HCT116 (cell line): ENCODE measurements at regions not wholly inside any gene's neighbourhood (a gene's known extent, or its start where the extent isn't known, plus 50 kb on each side); places are given as distances from the start of the nearest gene placed in this dataset.

Experiments used
- EZH2 ChIP-seq: fragments of 200-600 bp; sonication (generic); IDR thresholded peaks from 2 replicates; pipeline ENCODE4 v1.6.1; 2017; ENCODE audit warnings: antibody characterized with exemption, mixed run types
- POLR2AphosphoS5 ChIP-seq: IDR thresholded peaks from 2 replicates; pipeline ENCODE4 v1.6.1; 2011; ENCODE audit warnings: mild to moderate bottlenecking, low read depth, low read length, moderate library complexity
- TF ChIP-seq, protein P1 (sequence below), 3 experiments: fragments of 200-600 bp in 1 of 3; sonication (generic) in 1 of 3; IDR thresholded peaks in 2 of 3; conservative IDR thresholded peaks in 1 of 3; 2 replicates each; pipeline ENCODE4 v1.5.1; 2012 to 2017; ENCODE audit warnings: low read depth in 2 of 3, low read length in 2 of 3, antibody characterized with exemption in 1 of 3, borderline replicate concordance in 1 of 3, control low read depth in 1 of 3, mild to moderate bottlenecking in 1 of 3, mixed read lengths in 1 of 3, mixed run types in 1 of 3, moderate library complexity in 1 of 3; ENCODE audit not compliant: insufficient read depth in 1 of 3

- TF ChIP-seq POLR2AphosphoS5, result no peak
- no peak for TF ChIP-seq EZH2
- TF ChIP-seq, protein P1, sequence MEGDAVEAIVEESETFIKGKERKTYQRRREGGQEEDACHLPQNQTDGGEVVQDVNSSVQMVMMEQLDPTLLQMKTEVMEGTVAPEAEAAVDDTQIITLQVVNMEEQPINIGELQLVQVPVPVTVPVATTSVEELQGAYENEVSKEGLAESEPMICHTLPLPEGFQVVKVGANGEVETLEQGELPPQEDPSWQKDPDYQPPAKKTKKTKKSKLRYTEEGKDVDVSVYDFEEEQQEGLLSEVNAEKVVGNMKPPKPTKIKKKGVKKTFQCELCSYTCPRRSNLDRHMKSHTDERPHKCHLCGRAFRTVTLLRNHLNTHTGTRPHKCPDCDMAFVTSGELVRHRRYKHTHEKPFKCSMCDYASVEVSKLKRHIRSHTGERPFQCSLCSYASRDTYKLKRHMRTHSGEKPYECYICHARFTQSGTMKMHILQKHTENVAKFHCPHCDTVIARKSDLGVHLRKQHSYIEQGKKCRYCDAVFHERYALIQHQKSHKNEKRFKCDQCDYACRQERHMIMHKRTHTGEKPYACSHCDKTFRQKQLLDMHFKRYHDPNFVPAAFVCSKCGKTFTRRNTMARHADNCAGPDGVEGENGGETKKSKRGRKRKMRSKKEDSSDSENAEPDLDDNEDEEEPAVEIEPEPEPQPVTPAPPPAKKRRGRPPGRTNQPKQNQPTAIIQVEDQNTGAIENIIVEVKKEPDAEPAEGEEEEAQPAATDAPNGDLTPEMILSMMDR (IDR thresholded peaks at IDR 0.05 in 2 of 3, conservative IDR thresholded peaks at IDR 0.05 in 1 of 3; ENCODE audit: borderline replicate concordance in 1 of 3, insufficient read depth in 1 of 3, low read depth in 2 of 3, low read length in 2 of 3), result no peak
These were observed 1626.4 kb downstream of the C4orf33 start for GRCh38 chr4:130722361-130722760.
